ENCODE measurements at regions not wholly inside any gene's neighbourhood (a gene's known extent, or its start where the extent isn't known, plus 50 kb on each side); places are given as distances from the start of the nearest gene placed in this dataset.

DNA sequence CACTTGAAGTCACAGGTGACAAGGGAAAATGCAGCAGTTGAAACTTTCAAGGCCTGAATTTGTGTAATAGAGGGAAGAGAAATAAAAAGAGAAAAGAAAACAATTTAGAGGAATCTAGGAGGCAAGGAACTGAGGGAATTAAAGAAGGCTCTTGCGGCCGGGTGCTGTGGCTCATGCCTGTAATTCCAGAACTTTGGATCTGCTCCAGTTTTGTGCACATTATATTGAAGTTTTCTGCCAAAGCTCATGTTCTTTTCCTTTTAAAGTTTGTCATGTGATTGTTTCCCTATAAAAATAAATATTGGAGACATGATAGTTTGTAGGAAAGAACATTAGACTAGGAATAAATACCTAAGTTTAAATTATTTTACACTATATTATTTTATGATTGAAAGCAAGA, 433.9 kb upstream of the CPEB2 start (continued):
- TF ChIP-seq CTBP2 (IDR thresholded peaks at IDR 0.05; ENCODE audit: borderline replicate concordance, insufficient read depth, insufficient read length, low read length) = no peak
- TF ChIP-seq ZNF274 (IDR thresholded peaks at IDR 0.05; ENCODE audit: borderline replicate concordance, extremely low read depth, low read length) = no peak

Data from H1 (cell line).